ENCODE measurements at regions not wholly inside any gene's neighbourhood (a gene's known extent, or its start where the extent isn't known, plus 50 kb on each side); places are given as distances from the start of the nearest gene placed in this dataset.

- no peak for DNase-seq
- Histone ChIP-seq H3K4me3 (ENCODE audit: low read depth in 2 of 2, low read length in 1 of 2) (no peak overlapping the region), H4K20me1 (ENCODE audit: insufficient read depth) (no peaks in the 10 kb centered on the region), H3K36me3 (replicated peaks in 1 of 2; ENCODE audit: control insufficient read depth in 1 of 2, insufficient read depth in 2 of 2, low read length in 1 of 2) (no peaks in the 10 kb centered on the region), H3K79me2 (ENCODE audit: insufficient read depth) (no peaks in the 10 kb centered on the region), H3K27me3 (ENCODE audit: insufficient read depth) (no peaks in the 10 kb centered on the region), H3K4me2 (no peak overlapping the region), H3K9ac (no peak overlapping the region), H3K4me1 (ENCODE audit: control insufficient read depth in 1 of 2, insufficient read depth in 2 of 2, low read depth in 1 of 2, low read length in 1 of 2) (no peaks in the 10 kb centered on the region), H3K9me2 (no peaks in the 10 kb centered on the region), H2AFZ (ENCODE audit: low read depth) (no peak overlapping the region), H3K27ac (ENCODE audit: low read depth in 2 of 2, low read length in 1 of 2) (no peak overlapping the region), H3K9me3 (no peaks in the 10 kb centered on the region), H3F3A (replicated peaks; ENCODE audit: insufficient read depth) (no peaks in the 10 kb centered on the region)
- POLR2A ChIA-PET: no interaction called here
- 12% methylated on average over 3 of the region's 3 CpGs for WGBS (ENCODE audit: low lambda C conversion rate)
- CTCF ChIA-PET: no interaction called here
- TF ChIP-seq REST (IDR thresholded peaks at IDR 0.05; ENCODE audit: low read depth, low read length) (no peak), MAX (IDR thresholded peaks at IDR 0.05; ENCODE audit: low read depth) (no peak), PBX3 (IDR thresholded peaks at IDR 0.05) (no peak), MXI1 (IDR thresholded peaks at IDR 0.05; ENCODE audit: low read depth, low read length) (no peak), GABPA (IDR thresholded peaks at IDR 0.05; ENCODE audit: low read depth) (no peak), CTCF (IDR thresholded peaks at IDR 0.05) (no peak), RCOR1 (IDR thresholded peaks at IDR 0.05; ENCODE audit: low read length) (no peak), SMC3 (IDR thresholded peaks at IDR 0.05; ENCODE audit: low read depth, low read length) (no peak), USF1 (IDR thresholded peaks at IDR 0.05; ENCODE audit: borderline replicate concordance, low read depth) (no peak), POLR2AphosphoS5 (IDR thresholded peaks at IDR 0.05; ENCODE audit: low read depth, low read length) (no peak), YY1 (IDR thresholded peaks at IDR 0.05; ENCODE audit: low read depth) (no peak), FOXM1 (IDR thresholded peaks at IDR 0.05; ENCODE audit: low read depth) (no peak), MEF2A (IDR thresholded peaks at IDR 0.05; ENCODE audit: borderline replicate concordance, low read depth) (no peak)
These were observed 91.0 kb upstream of the SLC24A3 start for GRCh38 chr20:19121463-19121862.
